H9 (cell line): ENCODE measurements at regions not wholly inside any gene's neighbourhood (a gene's known extent, or its start where the extent isn't known, plus 50 kb on each side); places are given as distances from the start of the nearest gene placed in this dataset.

Experiments used
- DNase-seq: peaks from one replicate; pipeline ENCODE4 v3.0.0-alpha.2; 2017
- H2AFZ ChIP-seq: one replicate; pipeline ENCODE4 v1.6.1; 2013; ENCODE audit warnings: mild to moderate bottlenecking, low read length, control low read depth, moderate library complexity
- H2AK5ac ChIP-seq: 2 replicates; pipeline ENCODE4 v1.6.1; 2013; ENCODE audit warnings: low read length, control low read depth, mixed read lengths; ENCODE audit not compliant: insufficient read length
- H2BK120ac ChIP-seq: one replicate; pipeline ENCODE4 v1.6.1; 2013; ENCODE audit warnings: low read depth, mild to moderate bottlenecking, low read length, control low read depth, inconsistent platforms; ENCODE audit not compliant: poor library complexity, severe bottlenecking
- H2BK12ac ChIP-seq: 2 replicates; pipeline ENCODE4 v1.6.1; 2013; ENCODE audit warnings: low read length, control low read depth, mixed read lengths, low read depth; ENCODE audit not compliant: insufficient read length
- H2BK15ac ChIP-seq: 2 replicates; pipeline ENCODE4 v1.6.1; 2013; ENCODE audit warnings: low read depth, low read length, control low read depth
- H2BK20ac ChIP-seq: one replicate; pipeline ENCODE4 v1.6.1; 2013; ENCODE audit warnings: low read depth, mild to moderate bottlenecking, low read length, control low read depth, inconsistent platforms; ENCODE audit not compliant: poor library complexity, severe bottlenecking
- H2BK5ac ChIP-seq: 2 replicates; pipeline ENCODE4 v1.6.1; 2013; ENCODE audit warnings: low read length, control low read depth, mixed read lengths; ENCODE audit not compliant: insufficient read length
- H3K14ac ChIP-seq: 2 replicates; pipeline ENCODE4 v1.6.1; 2013; ENCODE audit warnings: low read length, control low read depth; ENCODE audit not compliant: insufficient read depth
- H3K18ac ChIP-seq: 2 replicates; pipeline ENCODE4 v1.6.1; 2013; ENCODE audit warnings: low read depth, mild to moderate bottlenecking, mixed read lengths, low read length, control low read depth; ENCODE audit not compliant: insufficient read length
- H3K23ac ChIP-seq: 2 replicates; pipeline ENCODE4 v1.6.1; 2013; ENCODE audit warnings: low read length, control low read depth, mixed read lengths, low read depth; ENCODE audit not compliant: insufficient read length
- H3K23me2 ChIP-seq: 2 replicates; pipeline ENCODE4 v1.6.1; 2013; ENCODE audit warnings: low read depth, mild to moderate bottlenecking, mixed read lengths, low read length, control low read depth; ENCODE audit not compliant: insufficient read length, poor library complexity, severe bottlenecking
- H3K27ac ChIP-seq: 2 replicates; pipeline ENCODE4 v1.5.1; 2013; ENCODE audit warnings: low read length, control low read depth, mixed read lengths, low read depth; ENCODE audit not compliant: insufficient read length
- H3K27me3 ChIP-seq: 2 replicates; pipeline ENCODE4 v1.6.1; 2013; ENCODE audit warnings: low read length, control low read depth, inconsistent platforms; ENCODE audit not compliant: insufficient read depth
- H3K4ac ChIP-seq: 2 replicates; pipeline ENCODE4 v1.6.1; 2013; ENCODE audit warnings: low read depth, mild to moderate bottlenecking, control low read depth, inconsistent platforms, low read length, moderate library complexity
- H3K4me1 ChIP-seq: 2 replicates; pipeline ENCODE4 v1.6.1; 2013; ENCODE audit warnings: low read length, control low read depth, inconsistent platforms; ENCODE audit not compliant: insufficient read depth
- H3K4me2 ChIP-seq: 2 replicates; pipeline ENCODE4 v1.6.1; 2013; ENCODE audit warnings: low read length, control low read depth, mixed read lengths; ENCODE audit not compliant: insufficient read length, insufficient read depth
- H3K56ac ChIP-seq: 2 replicates; pipeline ENCODE4 v1.6.1; 2013; ENCODE audit warnings: low read depth, mild to moderate bottlenecking, mixed read lengths, low read length, control low read depth; ENCODE audit not compliant: insufficient read length
- H3K79me1 ChIP-seq: 2 replicates; pipeline ENCODE4 v1.6.1; 2013; ENCODE audit warnings: low read depth, mild to moderate bottlenecking, moderate library complexity, low read length, control low read depth, inconsistent platforms; ENCODE audit not compliant: insufficient read depth, poor library complexity, severe bottlenecking
- H3K79me2 ChIP-seq: 2 replicates; pipeline ENCODE4 v1.6.1; 2013; ENCODE audit warnings: low read length, control low read depth, inconsistent platforms; ENCODE audit not compliant: insufficient read depth
- H3K9ac ChIP-seq: 2 replicates; pipeline ENCODE4 v1.6.1; 2013; ENCODE audit warnings: low read length, control low read depth, mixed read lengths; ENCODE audit not compliant: insufficient read length; ENCODE audit errors: extremely low read depth
- H3K9me3 ChIP-seq: one replicate; pipeline ENCODE4 v1.6.1; 2013; ENCODE audit warnings: low read depth, low read length, inconsistent platforms; ENCODE audit not compliant: control insufficient read depth
- H3T11ph ChIP-seq: one replicate; pipeline ENCODE4 v1.6.1; 2013; ENCODE audit warnings: mild to moderate bottlenecking, low read length, control low read depth, inconsistent platforms
- H4K20me1 ChIP-seq: one replicate; pipeline ENCODE4 v1.6.1; 2013; ENCODE audit not compliant: control insufficient read depth, insufficient read length, insufficient read depth
- H4K5ac ChIP-seq: 2 replicates; pipeline ENCODE4 v1.6.1; 2013; ENCODE audit warnings: low read depth, mild to moderate bottlenecking, mixed read lengths, low read length, control low read depth; ENCODE audit not compliant: insufficient read length
- H4K8ac ChIP-seq: replicated peaks from 2 replicates; pipeline ENCODE4 v1.6.1; 2013; ENCODE audit warnings: low read length, control low read depth, mixed read lengths, low read depth; ENCODE audit not compliant: insufficient read length
- H4K91ac ChIP-seq: 2 replicates; pipeline ENCODE4 v1.6.1; 2013; ENCODE audit warnings: low read depth, mild to moderate bottlenecking, moderate library complexity, mixed read lengths, low read length, control low read depth; ENCODE audit not compliant: insufficient read length
- H3K27ac Mint-ChIP-seq, 3 experiments: 2 replicates in 2 of 3; 3 replicates in 1 of 3; pipeline ENCODE4 v1.8.0; 2020 to 2021; ENCODE audit warnings: mixed read lengths in 3 of 3, mild to moderate bottlenecking in 1 of 3, moderate library complexity in 1 of 3
- H3K27me3 Mint-ChIP-seq: 2 replicates; pipeline ENCODE4 v1.8.0; 2021; ENCODE audit warnings: low read depth, mild to moderate bottlenecking, moderate library complexity, mixed read lengths
- H3K36me3 Mint-ChIP-seq, 3 experiments: 2 replicates in 2 of 3; 3 replicates in 1 of 3; pipeline ENCODE4 v1.8.0; 2020 to 2021; ENCODE audit warnings: low read depth in 3 of 3, mixed read lengths in 3 of 3; ENCODE audit not compliant: insufficient read depth in 1 of 3
- H3K4me1 Mint-ChIP-seq, 2 experiments: 2 replicates each; pipeline ENCODE4 v1.8.0; 2020; ENCODE audit warnings: mixed read lengths in 2 of 2
- H3K4me3 Mint-ChIP-seq, 2 experiments: 2 replicates in 1 of 2; 3 replicates in 1 of 2; pipeline ENCODE4 v1.8.0; 2020 to 2021; ENCODE audit warnings: mild to moderate bottlenecking in 2 of 2, mixed read lengths in 2 of 2, moderate library complexity in 1 of 2
- H3K9me3 Mint-ChIP-seq, 2 experiments: 2 replicates in 1 of 2; 3 replicates in 1 of 2; pipeline ENCODE4 v1.8.0; 2020; ENCODE audit warnings: mild to moderate bottlenecking in 2 of 2, mixed read lengths in 2 of 2, moderate library complexity in 1 of 2
- WGBS: extraction: QIAGEN DNeasy Blood & Tissue Kit; methylation state at CpG from one replicate; pipeline ENCODE4 v1.1.7; 2013; ENCODE audit warnings: missing lambda C conversion rate, low lambda C conversion rate, mixed read lengths; ENCODE audit not compliant: insufficient read length; ENCODE audit errors: extremely low coverage; 5-methylcytosine and 5-hydroxymethylcytosine counted together
- TF ChIP-seq, protein P1 (sequence below): fragments of 200-600 bp; sonication (generic); conservative IDR thresholded peaks from 3 replicates; pipeline ENCODE4 v1.8.0; 2021; ENCODE audit warnings: antibody characterized with exemption, mild to moderate bottlenecking

DNA sequence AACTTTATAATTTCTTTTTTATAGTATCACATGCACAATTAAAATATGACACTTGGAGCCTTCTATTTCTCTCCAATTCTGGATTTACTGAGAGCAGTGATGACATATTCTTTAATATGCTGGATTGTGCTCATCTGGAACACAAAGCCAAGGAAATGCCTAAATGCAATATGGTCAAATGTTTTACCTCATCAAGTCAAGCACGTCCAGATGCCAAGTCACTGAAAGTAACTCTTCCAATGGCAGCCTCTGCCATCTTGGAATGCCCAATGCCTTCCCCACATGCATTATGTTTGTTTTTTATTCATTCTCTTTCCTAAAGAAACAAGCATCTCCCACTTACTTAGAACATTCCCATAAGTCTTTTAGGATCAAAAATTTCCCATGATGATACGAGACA, 189.8 kb downstream of the TMX3 start:
- Histone ChIP-seq H2AK5ac (no peak overlapping the region), H2BK20ac (no peak overlapping the region), H3K4me1 (no peaks in the 10 kb centered on the region; the same call in 1 of the 2 replicates), H4K20me1 (no peaks in the 10 kb centered on the region), H3K14ac (no peak overlapping the region), H2BK120ac (no peak overlapping the region), H2BK12ac (no peak overlapping the region), H3K23me2 (no peaks in the 10 kb centered on the region), H3K23ac (no peak overlapping the region), H3K9ac (no peak overlapping the region), H3K4ac (no peak overlapping the region), H3K79me2 (no peaks in the 10 kb centered on the region), H3K27me3 (no peaks in the 10 kb centered on the region), H3K4me2 (no peak overlapping the region), H3K79me1 (no peaks in the 10 kb centered on the region), H2BK15ac (no peak overlapping the region), H4K5ac (no peak overlapping the region), H2AFZ (no peak overlapping the region), H3K56ac (no peak overlapping the region), H4K91ac (no peak overlapping the region), H3K9me3 (no peaks in the 10 kb centered on the region), H3K27ac (no peak overlapping the region), H3T11ph (no peak overlapping the region), H3K18ac (no peak overlapping the region), H4K8ac (no peak overlapping the region), H2BK5ac (no peak overlapping the region)
- H3K27ac Mint-ChIP-seq, result no peak overlapping the region
- no peaks in the 10 kb centered on the region for H3K27me3 Mint-ChIP-seq
- H3K4me3 Mint-ChIP-seq, result no peak overlapping the region
- WGBS, result no CpG with 5 or more reads among the region's 2 CpGs
- H3K9me3 Mint-ChIP-seq, result no peaks in the 10 kb centered on the region
- TF ChIP-seq, protein P1, sequence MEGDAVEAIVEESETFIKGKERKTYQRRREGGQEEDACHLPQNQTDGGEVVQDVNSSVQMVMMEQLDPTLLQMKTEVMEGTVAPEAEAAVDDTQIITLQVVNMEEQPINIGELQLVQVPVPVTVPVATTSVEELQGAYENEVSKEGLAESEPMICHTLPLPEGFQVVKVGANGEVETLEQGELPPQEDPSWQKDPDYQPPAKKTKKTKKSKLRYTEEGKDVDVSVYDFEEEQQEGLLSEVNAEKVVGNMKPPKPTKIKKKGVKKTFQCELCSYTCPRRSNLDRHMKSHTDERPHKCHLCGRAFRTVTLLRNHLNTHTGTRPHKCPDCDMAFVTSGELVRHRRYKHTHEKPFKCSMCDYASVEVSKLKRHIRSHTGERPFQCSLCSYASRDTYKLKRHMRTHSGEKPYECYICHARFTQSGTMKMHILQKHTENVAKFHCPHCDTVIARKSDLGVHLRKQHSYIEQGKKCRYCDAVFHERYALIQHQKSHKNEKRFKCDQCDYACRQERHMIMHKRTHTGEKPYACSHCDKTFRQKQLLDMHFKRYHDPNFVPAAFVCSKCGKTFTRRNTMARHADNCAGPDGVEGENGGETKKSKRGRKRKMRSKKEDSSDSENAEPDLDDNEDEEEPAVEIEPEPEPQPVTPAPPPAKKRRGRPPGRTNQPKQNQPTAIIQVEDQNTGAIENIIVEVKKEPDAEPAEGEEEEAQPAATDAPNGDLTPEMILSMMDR, result no peak
- H3K36me3 Mint-ChIP-seq, result no peaks in the 10 kb centered on the region
- DNase-seq, result no peak
- H3K4me1 Mint-ChIP-seq, result peaks cover 2 to 6% of the 10 kb centered on the region in 2 experiments; a peak in 3 of 4 replicates
